MCF 10A (cell line): ENCODE measurements at regions not wholly inside any gene's neighbourhood (a gene's known extent, or its start where the extent isn't known, plus 50 kb on each side); places are given as distances from the start of the nearest gene placed in this dataset.

Experiments
- BruUV-seq: library from RNA; stranded (reverse); fragments of 400-500 nt; replicated peaks from 2 replicates; lab custom pipeline; 2021; lab: Mats Ljungman, UMichigan
- CTCF ChIA-PET: fragments of 300-600 bp; sonication (Branson Sonifier 250); formaldehyde crosslinking; extraction: SDS; loops from one replicate; lab custom pipeline; 2021; ENCODE audit warnings: antibody characterized with exemption, inconsistent platforms; lab: Yijun Ruan, JAX
- POLR2A ChIA-PET: fragments of 300-600, 350-650 bp; sonication (Branson Sonifier 250); formaldehyde crosslinking; extraction: SDS; loops from one replicate; lab custom pipeline; 2020; ENCODE audit warnings: antibody characterized with exemption, inconsistent platforms; lab: Yijun Ruan, JAX
- DNase-seq: peaks from one replicate; pipeline ENCODE4 v3.0.0-alpha.2; 2018; ENCODE audit not compliant: unreplicated experiment
- H3K27ac Mint-ChIP-seq: one replicate; pipeline ENCODE4 v1.8.0; 2022; ENCODE audit warnings: mild to moderate bottlenecking, low read depth, mixed read lengths; ENCODE audit not compliant: unreplicated experiment
- H3K27me3 Mint-ChIP-seq: one replicate; pipeline ENCODE4 v1.8.0; 2022; ENCODE audit warnings: mixed read lengths; ENCODE audit not compliant: insufficient read depth, unreplicated experiment
- H3K36me3 Mint-ChIP-seq: one replicate; pipeline ENCODE4 v1.8.0; 2022; ENCODE audit warnings: mild to moderate bottlenecking, moderate library complexity, mixed read lengths; ENCODE audit not compliant: insufficient read depth, unreplicated experiment
- H3K4me1 Mint-ChIP-seq: one replicate; pipeline ENCODE4 v1.8.0; 2022; ENCODE audit warnings: mixed read lengths; ENCODE audit not compliant: insufficient read depth, unreplicated experiment
- H3K4me3 Mint-ChIP-seq: one replicate; pipeline ENCODE4 v1.8.0; 2022; ENCODE audit warnings: mild to moderate bottlenecking, moderate library complexity, mixed read lengths; ENCODE audit not compliant: unreplicated experiment
- H3K9me3 Mint-ChIP-seq: one replicate; pipeline ENCODE4 v1.8.0; 2022; ENCODE audit warnings: mixed read lengths; ENCODE audit not compliant: unreplicated experiment
- intact Hi-C: fragments of 100-400 bp; cut with micrococcal nuclease; formaldehyde crosslinking; loops from 2 replicates; pipeline ENCODE4 v1.14.1; 2022
- TF ChIP-seq, protein P1 (sequence below): fragments of 200-600 bp; IDR thresholded peaks from one replicate; pipeline ENCODE4 v1.8.0; 2022; ENCODE audit warnings: antibody characterized with exemption, mild to moderate bottlenecking; ENCODE audit not compliant: unreplicated experiment

GRCh38 chr10:128481152-128481840, 355.1 kb upstream of the MKI67 start:
- intact Hi-C loops = no loop called here
- no peaks in the 10 kb centered on the region for H3K4me1 Mint-ChIP-seq
- POLR2A ChIA-PET = no interaction called here
- TF ChIP-seq, protein P1, sequence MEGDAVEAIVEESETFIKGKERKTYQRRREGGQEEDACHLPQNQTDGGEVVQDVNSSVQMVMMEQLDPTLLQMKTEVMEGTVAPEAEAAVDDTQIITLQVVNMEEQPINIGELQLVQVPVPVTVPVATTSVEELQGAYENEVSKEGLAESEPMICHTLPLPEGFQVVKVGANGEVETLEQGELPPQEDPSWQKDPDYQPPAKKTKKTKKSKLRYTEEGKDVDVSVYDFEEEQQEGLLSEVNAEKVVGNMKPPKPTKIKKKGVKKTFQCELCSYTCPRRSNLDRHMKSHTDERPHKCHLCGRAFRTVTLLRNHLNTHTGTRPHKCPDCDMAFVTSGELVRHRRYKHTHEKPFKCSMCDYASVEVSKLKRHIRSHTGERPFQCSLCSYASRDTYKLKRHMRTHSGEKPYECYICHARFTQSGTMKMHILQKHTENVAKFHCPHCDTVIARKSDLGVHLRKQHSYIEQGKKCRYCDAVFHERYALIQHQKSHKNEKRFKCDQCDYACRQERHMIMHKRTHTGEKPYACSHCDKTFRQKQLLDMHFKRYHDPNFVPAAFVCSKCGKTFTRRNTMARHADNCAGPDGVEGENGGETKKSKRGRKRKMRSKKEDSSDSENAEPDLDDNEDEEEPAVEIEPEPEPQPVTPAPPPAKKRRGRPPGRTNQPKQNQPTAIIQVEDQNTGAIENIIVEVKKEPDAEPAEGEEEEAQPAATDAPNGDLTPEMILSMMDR = no peak
- H3K27me3 Mint-ChIP-seq = no peaks in the 10 kb centered on the region
- CTCF ChIA-PET = interaction anchor here (0.6 to 1.1 kb wide), 2 partner anchors 17 to 41 kb away, joined by 3 read pairs; no protein-coding TSS in a partner anchor
- no peaks in the 10 kb centered on the region for H3K36me3 Mint-ChIP-seq
- H3K9me3 Mint-ChIP-seq = no peaks in the 10 kb centered on the region
- DNase-seq = no peak
- H3K27ac Mint-ChIP-seq = no peak overlapping the region
- no peak overlapping the region for H3K4me3 Mint-ChIP-seq
- no TSS peak for BruUV-seq

GRCh38 chr10:128482052-128482451, 355.8 kb upstream of the MKI67 start:
- BruUV-seq = no TSS peak
- ChIA-PET CTCF (interaction anchor here (0.6 kb wide), 1 partner anchor 40 kb away, joined by 3 read pairs; no protein-coding TSS in a partner anchor), POLR2A (no interaction called here)
- TF ChIP-seq, protein P1 = no peak
- Mint-ChIP-seq H3K27ac (no peak overlapping the region), H3K36me3 (no peaks in the 10 kb centered on the region), H3K27me3 (no peaks in the 10 kb centered on the region), H3K4me1 (no peaks in the 10 kb centered on the region), H3K9me3 (no peaks in the 10 kb centered on the region), H3K4me3 (no peak overlapping the region)
- intact Hi-C loops = no loop called here
- no peak for DNase-seq

- intact Hi-C loops = no loop called here
- TF ChIP-seq, protein P1 = no peak
- no peak for DNase-seq
- no peak overlapping the region for H3K4me3 Mint-ChIP-seq
- no peaks in the 10 kb centered on the region for H3K27me3 Mint-ChIP-seq
- H3K27ac Mint-ChIP-seq = no peak overlapping the region
- no peaks in the 10 kb centered on the region for H3K36me3 Mint-ChIP-seq
- ChIA-PET POLR2A (no interaction called here), CTCF (no interaction called here)
- no peaks in the 10 kb centered on the region for H3K9me3 Mint-ChIP-seq
- BruUV-seq = no TSS peak
- H3K4me1 Mint-ChIP-seq = no peaks in the 10 kb centered on the region
Observed at GRCh38 chr10:128483216-128483615, 357.0 kb upstream of the MKI67 start.

GRCh38 chr10:128484041-128484440, 357.8 kb upstream of the MKI67 start:
- intact Hi-C loops = no loop called here
- no peaks in the 10 kb centered on the region for H3K27me3 Mint-ChIP-seq
- no peak for DNase-seq
- no peaks in the 10 kb centered on the region for H3K36me3 Mint-ChIP-seq
- no peaks in the 10 kb centered on the region for H3K4me1 Mint-ChIP-seq
- no TSS peak for BruUV-seq
- ChIA-PET POLR2A (no interaction called here), CTCF (no interaction called here)
- no peaks in the 10 kb centered on the region for H3K9me3 Mint-ChIP-seq
- TF ChIP-seq, protein P1 = no peak
- H3K4me3 Mint-ChIP-seq = no peak overlapping the region
- H3K27ac Mint-ChIP-seq = no peak overlapping the region
